ENCODE measurements at regions not wholly inside any gene's neighbourhood (a gene's known extent, or its start where the extent isn't known, plus 50 kb on each side); places are given as distances from the start of the nearest gene placed in this dataset.

DNA sequence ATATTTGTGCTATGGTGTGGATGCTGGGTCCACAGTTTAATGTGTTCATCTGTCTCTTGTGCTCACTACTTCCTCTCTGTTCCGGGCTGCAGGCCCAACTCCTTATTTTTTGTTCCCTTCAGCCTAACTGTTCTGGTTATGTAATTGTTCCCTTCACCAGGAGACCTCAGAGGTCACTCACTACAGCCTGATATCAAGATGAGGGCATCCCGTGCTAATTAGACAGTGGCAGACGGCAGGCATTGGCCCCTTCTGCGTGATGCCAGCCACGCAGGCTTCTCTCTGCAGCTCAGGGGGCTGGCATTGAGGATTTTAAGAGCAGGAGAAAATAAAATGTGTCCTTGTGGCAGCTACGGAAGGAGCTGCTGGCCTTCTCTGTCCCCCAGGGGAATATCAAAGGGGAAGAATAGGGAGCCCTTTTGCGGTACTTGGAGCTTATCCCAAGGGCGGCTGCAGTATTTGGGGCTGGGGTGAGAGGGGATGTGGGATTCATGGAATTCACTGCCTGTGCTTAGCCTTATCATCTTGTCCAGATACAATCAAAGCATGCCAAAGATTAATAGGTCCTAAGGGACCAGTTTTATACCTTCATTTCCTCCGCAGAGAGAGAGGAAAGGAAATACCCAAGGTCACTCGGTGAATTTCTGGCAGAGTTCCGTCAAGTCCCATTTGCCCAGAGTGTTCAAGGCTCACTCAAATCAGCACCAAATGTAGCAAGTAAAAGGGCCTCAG, 53.3 kb upstream of the TRIB2 start:
- FAIRE-seq (no peak), DNase-seq (ENCODE audit: insufficient read length, low spot score) (no peak)
- TF ChIP-seq, protein P1, sequence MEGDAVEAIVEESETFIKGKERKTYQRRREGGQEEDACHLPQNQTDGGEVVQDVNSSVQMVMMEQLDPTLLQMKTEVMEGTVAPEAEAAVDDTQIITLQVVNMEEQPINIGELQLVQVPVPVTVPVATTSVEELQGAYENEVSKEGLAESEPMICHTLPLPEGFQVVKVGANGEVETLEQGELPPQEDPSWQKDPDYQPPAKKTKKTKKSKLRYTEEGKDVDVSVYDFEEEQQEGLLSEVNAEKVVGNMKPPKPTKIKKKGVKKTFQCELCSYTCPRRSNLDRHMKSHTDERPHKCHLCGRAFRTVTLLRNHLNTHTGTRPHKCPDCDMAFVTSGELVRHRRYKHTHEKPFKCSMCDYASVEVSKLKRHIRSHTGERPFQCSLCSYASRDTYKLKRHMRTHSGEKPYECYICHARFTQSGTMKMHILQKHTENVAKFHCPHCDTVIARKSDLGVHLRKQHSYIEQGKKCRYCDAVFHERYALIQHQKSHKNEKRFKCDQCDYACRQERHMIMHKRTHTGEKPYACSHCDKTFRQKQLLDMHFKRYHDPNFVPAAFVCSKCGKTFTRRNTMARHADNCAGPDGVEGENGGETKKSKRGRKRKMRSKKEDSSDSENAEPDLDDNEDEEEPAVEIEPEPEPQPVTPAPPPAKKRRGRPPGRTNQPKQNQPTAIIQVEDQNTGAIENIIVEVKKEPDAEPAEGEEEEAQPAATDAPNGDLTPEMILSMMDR (IDR thresholded peaks at IDR 0.05; ENCODE audit: insufficient read depth, missing control alignments): no peak

DNA sequence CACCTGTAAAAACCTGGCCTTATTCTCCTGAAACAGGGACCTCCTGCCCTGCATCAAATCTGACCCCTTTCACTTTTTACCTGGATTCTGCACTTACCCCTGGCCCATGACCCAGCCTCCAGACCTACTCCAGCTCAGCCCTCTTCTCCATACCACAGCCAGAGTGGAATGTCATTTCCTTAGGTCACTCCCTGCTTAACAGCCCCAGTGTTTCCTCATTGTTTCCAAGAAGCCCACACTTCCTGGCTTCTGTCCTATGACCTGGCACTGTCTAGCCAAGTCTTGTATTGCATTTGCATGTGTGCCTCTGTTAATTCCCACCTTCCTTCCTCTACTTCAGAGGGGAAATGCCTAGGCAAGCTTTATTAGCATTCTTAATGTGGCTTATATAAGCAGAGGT, 51.4 kb upstream of the TRIB2 start:
- TF ChIP-seq, protein P1 (IDR thresholded peaks at IDR 0.05; ENCODE audit: insufficient read depth, missing control alignments): no peak
- no peak for DNase-seq (ENCODE audit: insufficient read length, low spot score)
- FAIRE-seq: no peak

DNA sequence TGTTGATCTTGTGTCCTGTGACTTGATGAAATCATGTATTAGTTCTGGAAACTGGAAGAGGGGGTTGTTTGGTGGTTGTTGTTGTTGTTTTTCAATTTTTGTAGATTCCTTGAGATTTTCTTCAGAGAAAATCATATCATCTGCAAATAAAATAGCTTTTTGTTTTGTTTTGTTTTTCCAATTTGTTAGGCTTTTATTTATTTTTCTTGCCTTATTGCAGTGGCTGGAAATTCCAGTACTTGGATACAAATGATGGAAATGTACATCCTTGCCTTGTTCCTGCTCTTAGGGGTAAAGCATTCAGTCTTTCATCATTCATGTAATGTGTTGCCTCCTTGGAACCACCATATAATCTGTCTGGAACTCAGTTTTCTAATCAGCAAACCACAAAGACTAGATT, 50.3 kb upstream of the TRIB2 start:
- no peak for DNase-seq (ENCODE audit: insufficient read length, low spot score)
- TF ChIP-seq, protein P1 (IDR thresholded peaks at IDR 0.05; ENCODE audit: insufficient read depth, missing control alignments): no peak
- no peak for FAIRE-seq
